Parathyroid adenoma (tissue), 2 donors: ENCODE measurements at regions not wholly inside any gene's neighbourhood (a gene's known extent, or its start where the extent isn't known, plus 50 kb on each side); places are given as distances from the start of the nearest gene placed in this dataset.

ENCODE experiments used
- H2AFZ ChIP-seq: fragments of 300-600 bp; sonication (generic); one replicate; pipeline ENCODE4 v1.7.0; 2017; ENCODE audit warnings: antibody characterized with exemption, mild to moderate bottlenecking
- H3K27ac ChIP-seq: fragments of 300-600 bp; sonication (generic); one replicate; pipeline ENCODE4 v1.7.0; 2017
- H3K27me3 ChIP-seq: fragments of 300-600 bp; sonication (generic); one replicate; pipeline ENCODE4 v1.7.0; 2017; ENCODE audit warnings: low read length; ENCODE audit not compliant: control insufficient read depth, insufficient read depth
- H3K36me3 ChIP-seq: fragments of 300-600 bp; sonication (generic); one replicate; pipeline ENCODE4 v1.7.0; 2017; ENCODE audit warnings: low read length; ENCODE audit not compliant: control insufficient read depth, insufficient read depth
- H3K4me1 ChIP-seq: fragments of 300-600 bp; sonication (generic); one replicate; pipeline ENCODE4 v1.7.0; 2017; ENCODE audit warnings: control low read depth
- H3K4me2 ChIP-seq: fragments of 300-600 bp; sonication (generic); one replicate; pipeline ENCODE4 v1.7.0; 2017; ENCODE audit warnings: low read length
- H3K4me3 ChIP-seq: fragments of 300-600 bp; sonication (generic); one replicate; pipeline ENCODE4 v1.7.0; 2017; ENCODE audit warnings: low read depth, low read length
- H3K79me2 ChIP-seq: fragments of 300-600 bp; sonication (generic); one replicate; pipeline ENCODE4 v1.7.0; 2017; ENCODE audit warnings: control low read depth
- H3K9ac ChIP-seq: fragments of 300-600 bp; sonication (generic); one replicate; pipeline ENCODE4 v1.7.0; 2017; ENCODE audit warnings: mild to moderate bottlenecking
- H3K9me3 ChIP-seq: fragments of 300-600 bp; sonication (generic); one replicate; pipeline ENCODE4 v1.7.0; 2017; ENCODE audit warnings: low read length; ENCODE audit not compliant: control insufficient read depth
- CTCF ChIP-seq: fragments of 300-600 bp; sonication (generic); IDR thresholded peaks from one replicate; pipeline ENCODE4 v1.7.0; 2017; ENCODE audit warnings: antibody characterized with exemption, mild to moderate bottlenecking
- donor health status: primary hyperparathyroidism.

- no peaks in the 10 kb centered on the region for H3K4me1 ChIP-seq
- H3K4me2 ChIP-seq: no peak overlapping the region
- no peak for TF ChIP-seq CTCF
- H3K79me2 ChIP-seq: no peaks in the 10 kb centered on the region
- no peaks in the 10 kb centered on the region for H3K27me3 ChIP-seq
- no peaks in the 10 kb centered on the region for H3K9me3 ChIP-seq
- H2AFZ ChIP-seq: no peak overlapping the region
- no peak overlapping the region for H3K27ac ChIP-seq
- H3K36me3 ChIP-seq: no peaks in the 10 kb centered on the region
- H3K9ac ChIP-seq: no peak overlapping the region
- no peak overlapping the region for H3K4me3 ChIP-seq
Measured at GRCh38 chr11:16469968-16470367, 113.6 kb upstream of the SOX6 start.

- Histone ChIP-seq H3K4me2 (no peak overlapping the region), H3K27me3 (no peaks in the 10 kb centered on the region), H2AFZ (no peak overlapping the region), H3K79me2 (no peaks in the 10 kb centered on the region), H3K4me3 (no peak overlapping the region), H3K36me3 (no peaks in the 10 kb centered on the region), H3K9ac (no peak overlapping the region), H3K9me3 (no peaks in the 10 kb centered on the region), H3K4me1 (no peaks in the 10 kb centered on the region), H3K27ac (no peak overlapping the region)
- no peak for TF ChIP-seq CTCF
Measured at GRCh38 chr11:16468735-16469453, 112.5 kb upstream of the SOX6 start.

- no peaks in the 10 kb centered on the region for H3K27me3 ChIP-seq
- H3K4me3 ChIP-seq: no peak overlapping the region
- H3K4me2 ChIP-seq: no peak overlapping the region
- no peak overlapping the region for H3K27ac ChIP-seq
- H3K36me3 ChIP-seq: no peaks in the 10 kb centered on the region
- H2AFZ ChIP-seq: no peak overlapping the region
- no peak overlapping the region for H3K9ac ChIP-seq
- no peak for TF ChIP-seq CTCF
- no peaks in the 10 kb centered on the region for H3K4me1 ChIP-seq
- H3K9me3 ChIP-seq: no peaks in the 10 kb centered on the region
- no peaks in the 10 kb centered on the region for H3K79me2 ChIP-seq
Measured at GRCh38 chr11:16460508-16460907, 104.2 kb upstream of the SOX6 start.

- H3K4me1 ChIP-seq: no peaks in the 10 kb centered on the region
Measured at GRCh38 chr11:16456366-16456765, 100.0 kb upstream of the SOX6 start.

More at GRCh38 chr11:16456366-16456765, 100.0 kb upstream of the SOX6 start:
- H3K27ac ChIP-seq: no peak overlapping the region
- no peaks in the 10 kb centered on the region for H3K79me2 ChIP-seq
- H3K9ac ChIP-seq: no peak overlapping the region
- H3K4me3 ChIP-seq: no peak overlapping the region
- H3K36me3 ChIP-seq: no peaks in the 10 kb centered on the region
- no peak overlapping the region for H3K4me2 ChIP-seq
- no peaks in the 10 kb centered on the region for H3K9me3 ChIP-seq
- no peaks in the 10 kb centered on the region for H3K27me3 ChIP-seq
- no peak for TF ChIP-seq CTCF
- no peak overlapping the region for H2AFZ ChIP-seq
